MCF 10A (cell line): ENCODE measurements at regions not wholly inside any gene's neighbourhood (a gene's known extent, or its start where the extent isn't known, plus 50 kb on each side); places are given as distances from the start of the nearest gene placed in this dataset.

ENCODE experiments used
- BruUV-seq: library from RNA; stranded (reverse); fragments of 400-500 nt; replicated peaks from 2 replicates; lab custom pipeline; 2021; lab: Mats Ljungman, UMichigan
- CTCF ChIA-PET: fragments of 300-600 bp; sonication (Branson Sonifier 250); formaldehyde crosslinking; extraction: SDS; loops from one replicate; lab custom pipeline; 2021; ENCODE audit warnings: antibody characterized with exemption, inconsistent platforms; lab: Yijun Ruan, JAX
- POLR2A ChIA-PET: fragments of 300-600, 350-650 bp; sonication (Branson Sonifier 250); formaldehyde crosslinking; extraction: SDS; loops from one replicate; lab custom pipeline; 2020; ENCODE audit warnings: antibody characterized with exemption, inconsistent platforms; lab: Yijun Ruan, JAX
- DNase-seq: peaks from one replicate; pipeline ENCODE4 v3.0.0-alpha.2; 2018; ENCODE audit not compliant: unreplicated experiment
- H3K27ac Mint-ChIP-seq: one replicate; pipeline ENCODE4 v1.8.0; 2022; ENCODE audit warnings: mild to moderate bottlenecking, low read depth, mixed read lengths; ENCODE audit not compliant: unreplicated experiment
- H3K27me3 Mint-ChIP-seq: one replicate; pipeline ENCODE4 v1.8.0; 2022; ENCODE audit warnings: mixed read lengths; ENCODE audit not compliant: insufficient read depth, unreplicated experiment
- H3K36me3 Mint-ChIP-seq: one replicate; pipeline ENCODE4 v1.8.0; 2022; ENCODE audit warnings: mild to moderate bottlenecking, moderate library complexity, mixed read lengths; ENCODE audit not compliant: insufficient read depth, unreplicated experiment
- H3K4me1 Mint-ChIP-seq: one replicate; pipeline ENCODE4 v1.8.0; 2022; ENCODE audit warnings: mixed read lengths; ENCODE audit not compliant: insufficient read depth, unreplicated experiment
- H3K4me3 Mint-ChIP-seq: one replicate; pipeline ENCODE4 v1.8.0; 2022; ENCODE audit warnings: mild to moderate bottlenecking, moderate library complexity, mixed read lengths; ENCODE audit not compliant: unreplicated experiment
- H3K9me3 Mint-ChIP-seq: one replicate; pipeline ENCODE4 v1.8.0; 2022; ENCODE audit warnings: mixed read lengths; ENCODE audit not compliant: unreplicated experiment
- CTCF ChIP-seq: fragments of 200-600 bp; IDR thresholded peaks from one replicate; pipeline ENCODE4 v1.8.0; 2022; ENCODE audit warnings: antibody characterized with exemption, mild to moderate bottlenecking; ENCODE audit not compliant: unreplicated experiment
- intact Hi-C: fragments of 100-400 bp; cut with micrococcal nuclease; formaldehyde crosslinking; loops from 2 replicates; pipeline ENCODE4 v1.14.1; 2022

GRCh38 chr10:33950206-33950605 is 615.7 kb upstream of the NRP1 start:
- Mint-ChIP-seq H3K4me1 (peaks cover 1% of the 10 kb centered on the region), H3K4me3 (no peak overlapping the region), H3K27me3 (no peaks in the 10 kb centered on the region), H3K27ac (no peak overlapping the region), H3K9me3 (no peaks in the 10 kb centered on the region), H3K36me3 (no peaks in the 10 kb centered on the region)
- TF ChIP-seq CTCF = no peak
- DNase-seq = no peak
- intact Hi-C loops = no loop called here
- BruUV-seq = no TSS peak
- ChIA-PET POLR2A (no interaction called here), CTCF (no interaction called here)

- CTCF ChIA-PET = interaction anchor here (0.7 kb wide), 1 partner anchor 81 kb away, joined by 4 read pairs; no protein-coding TSS in a partner anchor
- Mint-ChIP-seq H3K4me1 (no peaks in the 10 kb centered on the region), H3K36me3 (peaks cover 5% of the 10 kb centered on the region), H3K27ac (no peak overlapping the region), H3K9me3 (peaks cover 8% of the 10 kb centered on the region), H3K27me3 (peaks cover 11% of the 10 kb centered on the region), H3K4me3 (no peak overlapping the region)
- TF ChIP-seq CTCF = no peak
- DNase-seq = no peak
- BruUV-seq = no TSS peak
- intact Hi-C loops = no loop called here
- POLR2A ChIA-PET = no interaction called here
Observed at GRCh38 chr10:33947544-33947943, 613.1 kb upstream of the NRP1 start.

- Mint-ChIP-seq H3K27me3 (peaks cover 11% of the 10 kb centered on the region), H3K4me3 (no peak overlapping the region), H3K36me3 (peaks cover 5% of the 10 kb centered on the region), H3K4me1 (no peaks in the 10 kb centered on the region), H3K9me3 (peaks cover 8% of the 10 kb centered on the region), H3K27ac (no peak overlapping the region)
- intact Hi-C loops = no loop called here
- CTCF ChIA-PET = no interaction called here
- POLR2A ChIA-PET = no interaction called here
- TF ChIP-seq CTCF = no peak
- DNase-seq = no peak
- no TSS peak for BruUV-seq
Observed at GRCh38 chr10:33945051-33945450, 610.6 kb upstream of the NRP1 start.

- H3K27me3 Mint-ChIP-seq = peaks cover 11% of the 10 kb centered on the region
- POLR2A ChIA-PET = interaction anchor here (0.6 kb wide), 1 partner anchor 230 kb away, joined by 3 read pairs; no protein-coding TSS in a partner anchor
- peaks cover 8% of the 10 kb centered on the region for H3K9me3 Mint-ChIP-seq
- H3K27ac Mint-ChIP-seq = no peak overlapping the region
- no TSS peak for BruUV-seq
- no peak overlapping the region for H3K4me3 Mint-ChIP-seq
- intact Hi-C loops = no loop called here
- no peak for DNase-seq
- no peak for TF ChIP-seq CTCF
- H3K36me3 Mint-ChIP-seq = peaks cover 5% of the 10 kb centered on the region
- CTCF ChIA-PET = no interaction called here
- no peaks in the 10 kb centered on the region for H3K4me1 Mint-ChIP-seq
Observed at GRCh38 chr10:33942508-33942907, 608.0 kb upstream of the NRP1 start.
